Thoracic aorta (tissue), 2 donors: ENCODE measurements at regions not wholly inside any gene's neighbourhood (a gene's known extent, or its start where the extent isn't known, plus 50 kb on each side); places are given as distances from the start of the nearest gene placed in this dataset.
A peak's percentile ranks its signal among the peaks of the same experiment; 100 is the strongest.
"Not testable (repeated sequence)": the region's sequence is repeated elsewhere in the genome, so short reads cannot be mapped to it uniquely, and the experiment has no call there.

Experiments
- ATAC-seq: fragments of 150-250 bp; one replicate; pipeline ENCODE4 v1.8.0; 2017; ENCODE audit warnings: low read depth; ENCODE audit not compliant: insufficient number of reproducible peaks, low FRiP score
- DNase-seq: peaks from one replicate; pipeline ENCODE4 v3.0.0-alpha.2; 2020; ENCODE audit warnings: low spot score
- H3K27ac ChIP-seq, 2 donors: fragments of 200-600 bp; sonication (generic); 1 replicate in 1 of 2; 2 replicates in 1 of 2; pipeline ENCODE4 v1.5.1; 2016; ENCODE audit warnings: mild to moderate bottlenecking in 2 of 2, moderate library complexity in 2 of 2
- H3K27me3 ChIP-seq: fragments of 200-600 bp; sonication (generic); replicated peaks from 2 replicates; pipeline ENCODE4 v1.6.0; 2016; ENCODE audit warnings: mild to moderate bottlenecking; ENCODE audit not compliant: insufficient read depth
- H3K36me3 ChIP-seq: fragments of 200-600 bp; sonication (generic); one replicate; pipeline ENCODE4 v1.5.1; 2016
- H3K4me1 ChIP-seq, 2 donors: fragments of 200-600 bp; sonication (generic); 1 replicate in 1 of 2; 2 replicates in 1 of 2; pipeline versions ENCODE4 v1.5.1 to v1.6.0; 2016; ENCODE audit warnings: low read depth in 2 of 2, mild to moderate bottlenecking in 1 of 2; ENCODE audit not compliant: control insufficient read depth in 1 of 2
- H3K4me3 ChIP-seq: fragments of 200-600 bp; sonication (generic); 2 replicates; pipeline ENCODE4 v1.5.1; 2016; ENCODE audit warnings: mild to moderate bottlenecking
- H3K9me3 ChIP-seq: fragments of 200-600 bp; sonication (generic); 2 replicates; pipeline ENCODE4 v1.5.1; 2016
- TF ChIP-seq, protein P1 (sequence below): fragments of 200-600 bp; sonication (generic); IDR thresholded peaks from one replicate; pipeline ENCODE4 v1.5.1; 2019; ENCODE audit warnings: antibody characterized with exemption

DNA sequence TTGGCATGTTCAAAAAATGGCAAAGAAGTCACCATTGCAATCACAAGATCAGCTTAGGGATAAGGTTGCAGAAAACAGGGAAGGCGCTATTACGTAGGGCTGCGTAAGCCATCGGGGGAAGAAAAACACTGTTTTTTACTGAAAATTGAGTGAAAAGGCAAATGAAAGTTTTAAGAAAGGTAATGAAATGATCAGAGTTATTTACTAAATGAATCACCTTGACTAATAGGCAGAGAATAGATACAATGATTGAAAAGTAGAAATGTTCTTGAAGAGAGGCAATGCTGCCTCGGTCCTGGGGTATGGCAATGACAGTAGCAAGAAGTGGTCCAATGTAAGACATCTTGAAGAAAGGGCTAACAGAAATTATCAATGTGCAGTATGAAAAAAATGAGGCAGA lies 1227.8 kb upstream of the ZEB2 start:
- no peaks in the 10 kb centered on the region for H3K9me3 ChIP-seq
- ATAC-seq (no peak), DNase-seq (no peak)
- H3K27ac ChIP-seq, result no peak overlapping the region
- no peaks in the 10 kb centered on the region for H3K27me3 ChIP-seq
- no peaks in the 10 kb centered on the region for H3K36me3 ChIP-seq
- peaks cover 3 to 28% of the 10 kb centered on the region in 2 donors for H3K4me1 ChIP-seq
- no peak overlapping the region for H3K4me3 ChIP-seq
- TF ChIP-seq, protein P1, sequence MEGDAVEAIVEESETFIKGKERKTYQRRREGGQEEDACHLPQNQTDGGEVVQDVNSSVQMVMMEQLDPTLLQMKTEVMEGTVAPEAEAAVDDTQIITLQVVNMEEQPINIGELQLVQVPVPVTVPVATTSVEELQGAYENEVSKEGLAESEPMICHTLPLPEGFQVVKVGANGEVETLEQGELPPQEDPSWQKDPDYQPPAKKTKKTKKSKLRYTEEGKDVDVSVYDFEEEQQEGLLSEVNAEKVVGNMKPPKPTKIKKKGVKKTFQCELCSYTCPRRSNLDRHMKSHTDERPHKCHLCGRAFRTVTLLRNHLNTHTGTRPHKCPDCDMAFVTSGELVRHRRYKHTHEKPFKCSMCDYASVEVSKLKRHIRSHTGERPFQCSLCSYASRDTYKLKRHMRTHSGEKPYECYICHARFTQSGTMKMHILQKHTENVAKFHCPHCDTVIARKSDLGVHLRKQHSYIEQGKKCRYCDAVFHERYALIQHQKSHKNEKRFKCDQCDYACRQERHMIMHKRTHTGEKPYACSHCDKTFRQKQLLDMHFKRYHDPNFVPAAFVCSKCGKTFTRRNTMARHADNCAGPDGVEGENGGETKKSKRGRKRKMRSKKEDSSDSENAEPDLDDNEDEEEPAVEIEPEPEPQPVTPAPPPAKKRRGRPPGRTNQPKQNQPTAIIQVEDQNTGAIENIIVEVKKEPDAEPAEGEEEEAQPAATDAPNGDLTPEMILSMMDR, result no peak

DNA sequence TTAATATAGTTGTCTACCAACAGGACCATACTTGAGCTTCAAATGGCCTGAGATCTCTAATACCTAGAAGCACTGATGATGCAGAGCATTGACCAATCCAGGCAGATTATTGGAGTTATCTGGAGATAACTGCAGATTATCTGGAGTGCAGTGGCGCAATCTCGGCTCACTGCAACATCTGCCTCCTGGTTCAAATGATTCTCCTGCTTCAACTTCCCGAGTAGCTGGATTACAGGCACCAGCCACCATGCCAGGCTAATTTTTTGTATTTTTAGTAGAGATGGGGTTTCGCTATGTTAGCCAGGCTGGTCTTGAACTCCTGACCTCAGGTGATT lies 1225.4 kb upstream of the ZEB2 start:
- H3K27me3 ChIP-seq, H3K27ac ChIP-seq, H3K4me1 ChIP-seq, DNase-seq, ATAC-seq, H3K9me3 ChIP-seq, H3K4me3 ChIP-seq, H3K36me3 ChIP-seq: not testable (repeated sequence)

DNA sequence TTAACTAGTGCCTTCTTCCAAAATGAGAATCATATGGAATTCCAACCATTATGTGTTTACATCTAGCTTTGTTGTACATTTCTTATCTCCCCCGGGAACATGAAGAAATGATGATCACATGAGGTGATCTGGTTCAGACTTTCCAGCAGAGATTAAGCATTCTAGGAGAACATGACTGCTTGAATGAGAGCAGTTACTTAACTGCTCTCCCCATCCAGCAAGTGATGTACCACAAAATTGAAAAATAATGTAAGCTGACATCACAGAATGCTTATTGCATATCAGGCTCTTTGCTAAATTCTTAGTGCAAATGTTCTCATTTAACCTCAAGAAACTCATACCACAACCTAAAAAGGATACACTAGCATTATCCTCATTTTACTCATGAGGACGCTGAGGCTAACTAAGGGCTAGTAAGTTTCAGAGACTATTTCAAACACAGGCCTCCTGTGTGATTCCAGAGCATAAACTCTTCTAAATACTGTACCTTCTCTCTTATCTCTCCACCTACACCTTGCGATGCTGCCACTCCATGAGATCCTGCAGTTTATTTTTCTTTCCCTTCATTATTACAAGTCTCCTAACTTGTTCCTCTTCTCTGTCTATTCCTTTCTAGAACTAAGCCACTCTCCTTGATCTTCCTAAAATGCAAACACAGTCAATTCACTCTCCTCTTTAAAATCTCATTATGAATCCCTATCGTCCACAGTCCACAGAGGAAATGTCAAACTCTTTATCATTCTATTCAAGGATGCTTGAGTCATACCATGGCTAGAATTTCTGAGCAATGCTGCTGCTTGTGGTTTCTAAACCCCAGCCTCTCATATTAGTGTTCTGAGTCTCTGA lies 1224.8 kb upstream of the ZEB2 start:
- Histone ChIP-seq H3K27me3 (no peaks in the 10 kb centered on the region), H3K4me3 (no peak overlapping the region), H3K4me1 (no peaks in the 10 kb centered on the region), H3K36me3 (no peaks in the 10 kb centered on the region), H3K9me3 (no peaks in the 10 kb centered on the region), H3K27ac (no peak overlapping the region)
- TF ChIP-seq, protein P1, result no peak
- ATAC-seq (peak; percentile 27), DNase-seq (no peak)

DNA sequence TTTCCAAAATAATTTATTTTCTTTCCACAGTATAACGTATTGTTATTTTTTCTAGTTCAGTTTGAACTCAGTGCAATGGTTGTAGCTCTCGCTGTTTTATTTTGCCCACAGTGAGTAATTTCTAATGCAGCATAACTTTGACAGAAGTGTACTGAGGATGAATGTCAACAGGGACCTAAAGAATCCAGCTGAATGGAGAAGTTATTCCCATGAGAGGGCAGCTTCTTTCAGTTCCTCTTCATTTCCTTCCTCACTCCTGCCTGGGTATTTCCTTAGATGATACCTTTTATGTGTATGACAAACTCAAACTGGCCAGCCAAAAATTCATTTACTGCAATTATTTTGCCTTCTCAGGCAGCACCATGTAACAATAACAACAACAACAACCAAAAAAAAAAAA lies 1223.1 kb upstream of the ZEB2 start:
- Histone ChIP-seq H3K27me3 (no peaks in the 10 kb centered on the region), H3K9me3 (no peaks in the 10 kb centered on the region), H3K36me3 (no peaks in the 10 kb centered on the region), H3K27ac (no peak overlapping the region), H3K4me1 (no peaks in the 10 kb centered on the region), H3K4me3 (no peak overlapping the region)
- DNase-seq (no peak), ATAC-seq (no peak)
- TF ChIP-seq, protein P1, result no peak

DNA sequence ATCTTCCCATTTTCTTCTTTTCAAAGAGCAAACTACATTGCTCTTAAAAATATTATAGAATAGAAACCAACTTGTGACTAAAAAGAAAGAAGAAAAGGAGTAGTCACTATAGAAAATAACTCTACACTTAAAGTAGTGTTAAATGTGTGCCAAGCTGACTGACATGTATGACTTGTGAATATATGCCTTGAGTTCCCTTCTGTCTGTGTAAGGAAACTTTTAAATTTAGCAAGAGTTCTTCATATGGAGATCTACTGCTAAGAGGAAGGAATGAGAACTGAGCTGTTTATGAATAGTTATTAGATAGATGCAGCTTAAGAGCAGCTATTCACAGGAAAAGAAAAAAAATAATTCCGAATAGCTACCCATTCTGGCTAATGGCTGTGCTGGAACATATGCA lies 1221.7 kb upstream of the ZEB2 start:
- Histone ChIP-seq H3K4me3 (no peak overlapping the region), H3K36me3 (no peaks in the 10 kb centered on the region), H3K9me3 (no peaks in the 10 kb centered on the region), H3K27me3 (no peaks in the 10 kb centered on the region), H3K4me1 (no peaks in the 10 kb centered on the region), H3K27ac (no peak overlapping the region)
- TF ChIP-seq, protein P1, result no peak
- ATAC-seq (no peak), DNase-seq (no peak)

DNA sequence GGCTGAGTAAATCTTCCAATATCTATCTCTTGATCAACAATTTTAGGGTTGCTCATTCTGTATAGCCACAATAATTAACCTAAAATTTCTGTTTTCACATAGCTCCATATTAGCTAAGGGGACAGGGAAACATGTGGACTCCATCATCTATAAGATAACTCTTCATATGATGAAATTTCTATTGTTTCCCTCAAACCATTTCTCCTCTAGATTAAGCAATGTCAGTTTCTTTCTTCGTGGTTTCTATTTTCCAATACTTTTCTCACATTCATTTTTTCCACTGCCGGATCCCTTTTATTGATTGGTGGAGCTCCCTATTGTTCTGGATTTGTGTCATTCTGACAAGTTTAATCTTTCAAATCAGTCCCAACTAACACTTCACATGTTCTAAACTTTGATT lies 1221.3 kb upstream of the ZEB2 start:
- no peak for ATAC-seq

More for the DNA sequence above, 1221.3 kb upstream of the ZEB2 start:
- Histone ChIP-seq H3K9me3 (no peaks in the 10 kb centered on the region), H3K4me3 (no peak overlapping the region), H3K27ac (no peak overlapping the region), H3K36me3 (no peaks in the 10 kb centered on the region), H3K4me1 (no peaks in the 10 kb centered on the region), H3K27me3 (no peaks in the 10 kb centered on the region)
- TF ChIP-seq, protein P1, result no peak
- no peak for DNase-seq
